Peyer's patch (tissue), 4 donors: ENCODE measurements at regions not wholly inside any gene's neighbourhood (a gene's known extent, or its start where the extent isn't known, plus 50 kb on each side); places are given as distances from the start of the nearest gene placed in this dataset.

Experiments used
- DNase-seq, 3 donors: peaks; one replicate each; pipeline ENCODE4 v3.0.0-alpha.2; 2017 to 2019
- H3K27ac ChIP-seq, 4 donors: fragments of 200-600 bp; sonication (generic); one replicate each; pipeline ENCODE4 v1.5.1; 2016 to 2019
- H3K27me3 ChIP-seq, 2 donors: fragments of 200-600 bp; sonication (generic); one replicate each; pipeline ENCODE4 v1.5.1; 2019
- H3K36me3 ChIP-seq, 3 donors: fragments of 200-600 bp; sonication (generic); one replicate each; pipeline ENCODE4 v1.5.1; 2016 to 2019
- H3K4me1 ChIP-seq, 4 donors: fragments of 200-600 bp; sonication (generic); one replicate each; pipeline ENCODE4 v1.5.1; 2016 to 2019
- H3K4me3 ChIP-seq, 4 donors: fragments of 200-600 bp; sonication (generic); 1 replicate in 3 of 4; 2 replicates in 1 of 4; pipeline ENCODE4 v1.5.1; 2016 to 2019; ENCODE audit warnings: mild to moderate bottlenecking in 1 of 4
- H3K9me3 ChIP-seq, 4 donors: fragments of 200-600 bp; sonication (generic); one replicate each; pipeline ENCODE4 v1.5.1; 2016 to 2019; ENCODE audit warnings: mild to moderate bottlenecking in 1 of 4
- POLR2A ChIP-seq, 2 donors: fragments of 450-650 bp; IDR thresholded peaks; one replicate each; pipeline ENCODE4 v1.5.1; 2017; ENCODE audit warnings: antibody characterized with exemption in 2 of 2, mild to moderate bottlenecking in 2 of 2, moderate library complexity in 2 of 2
- TF ChIP-seq, protein P1 (sequence below), 6 experiments: fragments of 450-650 bp in 4 of 6; fragments of 200-600 bp in 2 of 6; sonication (generic) in 1 of 6; IDR thresholded peaks; one replicate each; pipeline ENCODE4 v1.5.1; 2017 to 2019; ENCODE audit warnings: antibody characterized with exemption in 6 of 6, mild to moderate bottlenecking in 3 of 6, moderate library complexity in 1 of 6

DNA sequence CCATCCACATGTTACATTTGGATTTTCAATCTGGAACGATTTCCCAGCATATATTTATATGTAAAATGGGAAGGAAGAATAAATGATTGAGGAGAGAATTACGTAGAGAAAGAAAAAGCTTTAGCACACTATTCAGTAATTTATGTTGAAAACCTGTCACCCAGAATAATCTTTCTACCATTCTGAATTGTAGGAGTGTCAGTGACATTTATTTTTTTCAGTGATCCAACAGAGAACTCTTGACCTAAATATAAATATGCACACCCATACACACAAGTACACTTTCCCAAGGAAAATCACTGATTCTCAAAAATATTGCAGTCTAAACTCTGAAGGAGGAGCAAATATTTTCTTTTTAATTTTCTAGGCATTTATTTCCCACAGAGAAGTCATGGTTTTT is 140.2 kb upstream of the LRP1B start:
- TF ChIP-seq, protein P1, sequence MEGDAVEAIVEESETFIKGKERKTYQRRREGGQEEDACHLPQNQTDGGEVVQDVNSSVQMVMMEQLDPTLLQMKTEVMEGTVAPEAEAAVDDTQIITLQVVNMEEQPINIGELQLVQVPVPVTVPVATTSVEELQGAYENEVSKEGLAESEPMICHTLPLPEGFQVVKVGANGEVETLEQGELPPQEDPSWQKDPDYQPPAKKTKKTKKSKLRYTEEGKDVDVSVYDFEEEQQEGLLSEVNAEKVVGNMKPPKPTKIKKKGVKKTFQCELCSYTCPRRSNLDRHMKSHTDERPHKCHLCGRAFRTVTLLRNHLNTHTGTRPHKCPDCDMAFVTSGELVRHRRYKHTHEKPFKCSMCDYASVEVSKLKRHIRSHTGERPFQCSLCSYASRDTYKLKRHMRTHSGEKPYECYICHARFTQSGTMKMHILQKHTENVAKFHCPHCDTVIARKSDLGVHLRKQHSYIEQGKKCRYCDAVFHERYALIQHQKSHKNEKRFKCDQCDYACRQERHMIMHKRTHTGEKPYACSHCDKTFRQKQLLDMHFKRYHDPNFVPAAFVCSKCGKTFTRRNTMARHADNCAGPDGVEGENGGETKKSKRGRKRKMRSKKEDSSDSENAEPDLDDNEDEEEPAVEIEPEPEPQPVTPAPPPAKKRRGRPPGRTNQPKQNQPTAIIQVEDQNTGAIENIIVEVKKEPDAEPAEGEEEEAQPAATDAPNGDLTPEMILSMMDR (IDR thresholded peaks at IDR 0.05): no peak
- no peak for TF ChIP-seq POLR2A (IDR thresholded peaks at IDR 0.05)
- no peak overlapping the region for H3K4me3 ChIP-seq
- no peak for DNase-seq
- no peaks in the 10 kb centered on the region for H3K4me1 ChIP-seq
- H3K27ac ChIP-seq: no peak overlapping the region
- H3K27me3 ChIP-seq: no peaks in the 10 kb centered on the region
- no peaks in the 10 kb centered on the region for H3K36me3 ChIP-seq
- H3K9me3 ChIP-seq: no peaks in the 10 kb centered on the region

DNA sequence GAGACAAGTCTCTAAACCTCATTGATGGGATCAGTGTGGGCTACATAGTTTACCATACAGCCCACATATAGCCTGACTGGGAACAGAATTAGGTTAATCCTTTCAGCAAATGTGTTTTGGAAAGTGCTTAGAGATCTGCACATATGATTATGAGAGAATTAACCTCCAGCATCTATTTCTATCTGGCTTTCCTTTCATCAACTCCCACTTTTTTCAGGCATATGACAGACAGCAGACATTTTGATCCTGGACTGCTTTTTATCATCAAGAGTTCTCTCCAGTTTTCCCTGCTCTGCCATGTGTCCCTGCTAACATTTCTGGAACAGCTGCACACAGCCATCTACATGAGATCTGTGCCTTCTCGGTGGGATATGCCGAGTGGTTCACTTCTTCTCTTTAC is 139.5 kb upstream of the LRP1B start:
- no peaks in the 10 kb centered on the region for H3K4me1 ChIP-seq
- TF ChIP-seq, protein P1 (IDR thresholded peaks at IDR 0.05): no peak
- H3K27ac ChIP-seq: no peak overlapping the region
- no peaks in the 10 kb centered on the region for H3K36me3 ChIP-seq
- no peak overlapping the region for H3K4me3 ChIP-seq
- H3K9me3 ChIP-seq: no peaks in the 10 kb centered on the region
- DNase-seq: no peak
- no peaks in the 10 kb centered on the region for H3K27me3 ChIP-seq

- no peak overlapping the region for H3K27ac ChIP-seq
- H3K4me1 ChIP-seq: no peaks in the 10 kb centered on the region
- no peaks in the 10 kb centered on the region for H3K27me3 ChIP-seq
- DNase-seq: no peak
- TF ChIP-seq POLR2A (IDR thresholded peaks at IDR 0.05): no peak
- TF ChIP-seq, protein P1 (IDR thresholded peaks at IDR 0.05): no peak
- H3K4me3 ChIP-seq: no peak overlapping the region
- no peaks in the 10 kb centered on the region for H3K9me3 ChIP-seq
- no peaks in the 10 kb centered on the region for H3K36me3 ChIP-seq
Observed at GRCh38 chr2:142259356-142259755, 128.5 kb upstream of the LRP1B start.

GRCh38 chr2:142254031-142254430 is 123.2 kb upstream of the LRP1B start:
- Histone ChIP-seq H3K4me3 (no peak overlapping the region), H3K27me3 (no peaks in the 10 kb centered on the region), H3K36me3 (no peaks in the 10 kb centered on the region), H3K27ac (no peak overlapping the region), H3K9me3 (no peaks in the 10 kb centered on the region), H3K4me1 (no peaks in the 10 kb centered on the region)
- no peak for TF ChIP-seq POLR2A (IDR thresholded peaks at IDR 0.05)
- TF ChIP-seq, protein P1 (IDR thresholded peaks at IDR 0.05): no peak
- no peak for DNase-seq

DNA sequence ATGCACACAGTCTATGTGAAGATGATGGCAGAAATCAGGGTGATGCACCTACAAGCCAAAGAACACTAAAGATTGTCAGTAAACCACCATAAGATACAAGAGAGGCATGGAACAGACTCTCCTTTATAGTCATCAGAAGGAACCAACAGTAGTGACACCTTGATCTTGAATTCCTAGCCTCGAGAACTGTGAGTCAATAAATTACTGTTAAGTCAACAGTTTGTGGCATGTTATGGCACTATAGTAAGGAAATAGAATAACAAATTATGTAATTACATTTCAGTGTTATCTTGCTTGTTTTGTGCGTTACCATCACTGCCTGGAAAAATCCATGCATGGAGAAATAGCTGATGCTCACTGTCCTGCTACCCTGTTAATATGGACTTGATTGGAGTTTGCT is 110.2 kb upstream of the LRP1B start:
- no peak overlapping the region for H3K4me3 ChIP-seq
- DNase-seq: no peak
- no peaks in the 10 kb centered on the region for H3K4me1 ChIP-seq
- H3K36me3 ChIP-seq: no peaks in the 10 kb centered on the region
- no peaks in the 10 kb centered on the region for H3K27me3 ChIP-seq
- H3K27ac ChIP-seq: no peak overlapping the region
- TF ChIP-seq POLR2A (IDR thresholded peaks at IDR 0.05): no peak
- TF ChIP-seq, protein P1 (IDR thresholded peaks at IDR 0.05): no peak
- no peaks in the 10 kb centered on the region for H3K9me3 ChIP-seq

DNA sequence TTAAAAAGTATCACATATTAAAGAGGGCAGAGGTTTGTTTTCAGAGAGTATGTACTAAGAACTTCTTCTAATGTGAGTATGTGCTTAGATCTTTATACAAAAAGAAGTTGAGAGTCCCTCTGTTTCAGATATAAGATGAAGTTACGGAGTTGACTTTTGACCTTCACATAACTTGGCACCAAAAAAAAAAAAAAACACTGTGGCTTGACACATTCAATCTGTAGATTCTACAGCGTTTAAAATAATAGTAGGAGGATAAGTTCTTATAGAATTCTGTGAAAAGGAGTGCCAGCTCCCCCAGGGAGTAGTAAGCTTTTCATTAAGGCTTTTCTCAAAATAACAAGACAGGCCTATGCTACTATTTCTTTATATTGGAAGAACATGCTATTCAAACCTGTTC is 105.4 kb upstream of the LRP1B start:
- DNase-seq: no peak
- no peak overlapping the region for H3K4me3 ChIP-seq
- no peaks in the 10 kb centered on the region for H3K4me1 ChIP-seq
- no peak overlapping the region for H3K27ac ChIP-seq
- H3K9me3 ChIP-seq: no peaks in the 10 kb centered on the region
- H3K27me3 ChIP-seq: no peaks in the 10 kb centered on the region
- H3K36me3 ChIP-seq: no peaks in the 10 kb centered on the region
- TF ChIP-seq, protein P1 (IDR thresholded peaks at IDR 0.05): no peak
- no peak for TF ChIP-seq POLR2A (IDR thresholded peaks at IDR 0.05)
